Endodermal cell (in vitro differentiated cells): ENCODE measurements at regions not wholly inside any gene's neighbourhood (a gene's known extent, or its start where the extent isn't known, plus 50 kb on each side); places are given as distances from the start of the nearest gene placed in this dataset.

Source experiments
- DNase-seq: peaks from one replicate; pipeline ENCODE4 v3.0.0-alpha.2; 2017
- H3K27ac ChIP-seq: 2 replicates; pipeline ENCODE4 v1.5.1; 2013; ENCODE audit warnings: mild to moderate bottlenecking, low read depth, low read length, moderate library complexity
- H3K27me3 ChIP-seq: 2 replicates; pipeline ENCODE4 v1.6.1; 2013; ENCODE audit warnings: mild to moderate bottlenecking, low read length, moderate library complexity; ENCODE audit not compliant: insufficient read depth, control insufficient read depth, poor library complexity, severe bottlenecking
- H3K36me3 ChIP-seq: 2 replicates; pipeline ENCODE4 v1.7.0; 2013; ENCODE audit warnings: mild to moderate bottlenecking, low read length, moderate library complexity; ENCODE audit not compliant: control insufficient read depth, insufficient read depth
- H3K4me1 ChIP-seq: one replicate; pipeline ENCODE4 v1.7.0; 2013; ENCODE audit warnings: low read length; ENCODE audit not compliant: control insufficient read depth, insufficient read depth
- H3K4me3 ChIP-seq: 2 replicates; pipeline ENCODE4 v1.5.1; 2013; ENCODE audit warnings: mild to moderate bottlenecking, low read length, moderate library complexity
- H3K9ac ChIP-seq: 2 replicates; pipeline ENCODE4 v1.6.1; 2013; ENCODE audit warnings: mild to moderate bottlenecking, low read length, moderate library complexity; ENCODE audit not compliant: poor library complexity, severe bottlenecking; ENCODE audit errors: extremely low read depth
- H3K9me3 ChIP-seq: 2 replicates; pipeline ENCODE4 v1.6.1; 2013; ENCODE audit warnings: mild to moderate bottlenecking, low read length, moderate library complexity; ENCODE audit not compliant: control insufficient read depth
- H3K27ac Mint-ChIP-seq: 2 replicates; pipeline ENCODE4 v1.8.0; 2020; ENCODE audit warnings: mixed read lengths
- H3K27me3 Mint-ChIP-seq: 2 replicates; pipeline ENCODE4 v1.8.0; 2021; ENCODE audit warnings: mild to moderate bottlenecking, mixed read lengths; ENCODE audit not compliant: insufficient read depth
- H3K36me3 Mint-ChIP-seq: 2 replicates; pipeline ENCODE4 v1.8.0; 2020; ENCODE audit warnings: low read depth, mixed read lengths
- H3K4me1 Mint-ChIP-seq: 2 replicates; pipeline ENCODE4 v1.8.0; 2020; ENCODE audit warnings: mixed read lengths
- H3K4me3 Mint-ChIP-seq: 2 replicates; pipeline ENCODE4 v1.8.0; 2020; ENCODE audit warnings: mild to moderate bottlenecking, moderate library complexity, mixed read lengths
- H3K9me3 Mint-ChIP-seq: 2 replicates; pipeline ENCODE4 v1.8.0; 2020; ENCODE audit warnings: mild to moderate bottlenecking, mixed read lengths
- WGBS, 2 experiments: methylation state at CpG; one replicate each; pipeline versions ENCODE4 v1.1.5 to v1.1.7; 2013; ENCODE audit warnings: missing lambda C conversion rate in 2 of 2, mixed read lengths in 1 of 2; ENCODE audit not compliant: insufficient coverage in 1 of 2, insufficient read length in 1 of 2; 5-methylcytosine and 5-hydroxymethylcytosine counted together
- TF ChIP-seq, protein P1 (sequence below): fragments of 200-600 bp; sonication (generic); conservative IDR thresholded peaks from 2 replicates; pipeline ENCODE4 v1.5.0; 2021; ENCODE audit warnings: antibody characterized with exemption, mild to moderate bottlenecking

- Histone ChIP-seq H3K9me3 (no peaks in the 10 kb centered on the region), H3K9ac (no peak overlapping the region), H3K4me1 (no peaks in the 10 kb centered on the region), H3K27ac (no peak overlapping the region), H3K4me3 (no peak overlapping the region), H3K36me3 (no peaks in the 10 kb centered on the region), H3K27me3 (no peaks in the 10 kb centered on the region)
- Mint-ChIP-seq H3K27ac (no peak overlapping the region), H3K36me3 (no peaks in the 10 kb centered on the region), H3K4me3 (no peak overlapping the region), H3K4me1 (peaks cover 9% of the 10 kb centered on the region), H3K9me3 (no peaks in the 10 kb centered on the region), H3K27me3 (no peaks in the 10 kb centered on the region)
- no peak for DNase-seq
- WGBS, 2 experiments = 100% methylated on average over 1 of the region's 3 CpGs; no CpG with 5 or more reads in 1 of the 2 experiments
- TF ChIP-seq, protein P1, sequence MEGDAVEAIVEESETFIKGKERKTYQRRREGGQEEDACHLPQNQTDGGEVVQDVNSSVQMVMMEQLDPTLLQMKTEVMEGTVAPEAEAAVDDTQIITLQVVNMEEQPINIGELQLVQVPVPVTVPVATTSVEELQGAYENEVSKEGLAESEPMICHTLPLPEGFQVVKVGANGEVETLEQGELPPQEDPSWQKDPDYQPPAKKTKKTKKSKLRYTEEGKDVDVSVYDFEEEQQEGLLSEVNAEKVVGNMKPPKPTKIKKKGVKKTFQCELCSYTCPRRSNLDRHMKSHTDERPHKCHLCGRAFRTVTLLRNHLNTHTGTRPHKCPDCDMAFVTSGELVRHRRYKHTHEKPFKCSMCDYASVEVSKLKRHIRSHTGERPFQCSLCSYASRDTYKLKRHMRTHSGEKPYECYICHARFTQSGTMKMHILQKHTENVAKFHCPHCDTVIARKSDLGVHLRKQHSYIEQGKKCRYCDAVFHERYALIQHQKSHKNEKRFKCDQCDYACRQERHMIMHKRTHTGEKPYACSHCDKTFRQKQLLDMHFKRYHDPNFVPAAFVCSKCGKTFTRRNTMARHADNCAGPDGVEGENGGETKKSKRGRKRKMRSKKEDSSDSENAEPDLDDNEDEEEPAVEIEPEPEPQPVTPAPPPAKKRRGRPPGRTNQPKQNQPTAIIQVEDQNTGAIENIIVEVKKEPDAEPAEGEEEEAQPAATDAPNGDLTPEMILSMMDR = no peak
Measured at GRCh38 chr2:221106241-221106640, 465.9 kb downstream of the EPHA4 start.

GRCh38 chr2:221107424-221107823, 464.7 kb downstream of the EPHA4 start:
- peaks cover 9% of the 10 kb centered on the region for H3K4me1 Mint-ChIP-seq
- H3K27me3 ChIP-seq = no peaks in the 10 kb centered on the region
- no peak overlapping the region for H3K4me3 ChIP-seq
- no peak overlapping the region for H3K9ac ChIP-seq
- H3K36me3 Mint-ChIP-seq = no peaks in the 10 kb centered on the region
- H3K9me3 Mint-ChIP-seq = no peaks in the 10 kb centered on the region
- no peaks in the 10 kb centered on the region for H3K27me3 Mint-ChIP-seq
- no peak overlapping the region for H3K4me3 Mint-ChIP-seq
- no peaks in the 10 kb centered on the region for H3K9me3 ChIP-seq
- no CpG with 5 or more reads among the region's 1 CpG for WGBS, 2 experiments
- H3K27ac Mint-ChIP-seq = no peak overlapping the region
- no peaks in the 10 kb centered on the region for H3K4me1 ChIP-seq
- TF ChIP-seq, protein P1 = no peak
- no peak for DNase-seq
- no peak overlapping the region for H3K27ac ChIP-seq
- no peaks in the 10 kb centered on the region for H3K36me3 ChIP-seq

DNA sequence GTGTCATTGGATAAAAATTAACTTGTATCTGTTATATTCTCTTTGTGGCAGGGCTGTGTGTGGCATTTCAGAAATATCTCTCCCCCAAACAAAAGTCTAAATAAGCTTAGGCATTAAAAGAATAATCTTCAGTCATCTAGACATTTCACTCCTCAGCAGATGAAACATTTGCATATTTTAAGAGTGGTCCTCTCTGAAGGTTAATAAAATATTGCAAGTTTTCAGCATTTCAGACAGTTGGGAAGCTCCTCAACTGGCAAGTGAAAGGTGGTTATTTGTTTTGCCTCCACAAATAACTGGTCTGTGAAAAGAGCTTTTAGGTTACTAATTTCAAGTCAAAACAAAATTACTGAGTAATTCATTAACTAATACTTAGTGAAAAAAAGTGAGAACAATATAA, 462.6 kb downstream of the EPHA4 start:
- no peaks in the 10 kb centered on the region for H3K36me3 Mint-ChIP-seq
- TF ChIP-seq, protein P1 = no peak
- no peak overlapping the region for H3K9ac ChIP-seq
- H3K27ac Mint-ChIP-seq = no peak overlapping the region
- no peaks in the 10 kb centered on the region for H3K4me1 ChIP-seq
- H3K4me1 Mint-ChIP-seq = peaks cover 5% of the 10 kb centered on the region
- H3K9me3 Mint-ChIP-seq = no peaks in the 10 kb centered on the region
- H3K36me3 ChIP-seq = no peaks in the 10 kb centered on the region
- no peak overlapping the region for H3K4me3 Mint-ChIP-seq
- no peaks in the 10 kb centered on the region for H3K27me3 ChIP-seq
- H3K27me3 Mint-ChIP-seq = no peaks in the 10 kb centered on the region
- H3K4me3 ChIP-seq = no peak overlapping the region
- no peak for DNase-seq
- H3K9me3 ChIP-seq = no peaks in the 10 kb centered on the region
- H3K27ac ChIP-seq = no peak overlapping the region
